Endothelial cell of umbilical vein (primary cell): ENCODE measurements at regions not wholly inside any gene's neighbourhood (a gene's known extent, or its start where the extent isn't known, plus 50 kb on each side); places are given as distances from the start of the nearest gene placed in this dataset.

ENCODE experiments used
- CTCF ChIP-seq, 2 donors: IDR thresholded peaks; 1 replicate in 1 of 2; 2 replicates in 1 of 2; pipeline ENCODE4 v1.5.1; 2011; ENCODE audit warnings: low read length in 2 of 2, mild to moderate bottlenecking in 2 of 2, moderate library complexity in 2 of 2, control low read depth in 1 of 2, inconsistent platforms in 1 of 2, low read depth in 1 of 2; ENCODE audit not compliant: insufficient read depth in 1 of 2; ENCODE audit errors: extremely low read depth in 1 of 2
- EZH2 ChIP-seq: IDR thresholded peaks from 2 replicates; pipeline ENCODE4 v1.6.1; 2012; ENCODE audit warnings: borderline replicate concordance, low read depth, mild to moderate bottlenecking, moderate library complexity, low read length, inconsistent platforms; ENCODE audit not compliant: severe bottlenecking
- JUN ChIP-seq: IDR thresholded peaks from 2 replicates; pipeline ENCODE4 v1.6.1; 2011; ENCODE audit warnings: borderline replicate concordance, low read depth; ENCODE audit not compliant: insufficient read length, insufficient read depth
- POLR2A ChIP-seq: IDR thresholded peaks from 2 replicates; pipeline ENCODE4 v1.6.1; 2012; ENCODE audit warnings: low read depth, mild to moderate bottlenecking, control low read depth, low read length

GRCh38 chr4:54986095-54986846 is 139.1 kb downstream of the KDR start:
- TF ChIP-seq POLR2A (no peak), CTCF (IDR thresholded peaks at IDR 0.05; ENCODE audit: extremely low read depth in 1 of 2, insufficient read depth in 1 of 2, low read depth in 1 of 2, low read length in 2 of 2) (no peak), EZH2 (no peak), JUN (no peak)
